Tibial artery (tissue), 4 donors: ENCODE measurements at regions not wholly inside any gene's neighbourhood (a gene's known extent, or its start where the extent isn't known, plus 50 kb on each side); places are given as distances from the start of the nearest gene placed in this dataset.

Source experiments
- DNase-seq, 2 donors: peaks; one replicate each; pipeline ENCODE4 v3.0.0-alpha.2; 2019
- H3K27ac ChIP-seq, 2 donors: fragments of 200-600 bp; sonication (generic) in 1 of 2; 1 replicate in 1 of 2; 2 replicates in 1 of 2; pipeline ENCODE4 v1.5.1; 2018 to 2019; ENCODE audit warnings: mild to moderate bottlenecking in 1 of 2
- H3K27me3 ChIP-seq, 2 donors: fragments of 200-600 bp; sonication (generic) in 1 of 2; one replicate each; pipeline versions ENCODE4 v1.5.1 to v1.6.0; 2016 to 2019
- H3K36me3 ChIP-seq, 3 donors: fragments of 200-600 bp; sonication (generic) in 2 of 3; one replicate each; pipeline ENCODE4 v1.5.1; 2016 to 2019; ENCODE audit warnings: mild to moderate bottlenecking in 2 of 3
- H3K4me1 ChIP-seq, 4 donors: fragments of 200-600 bp; sonication (generic) in 2 of 4; 1 replicate in 3 of 4; 2 replicates in 1 of 4; pipeline ENCODE4 v1.5.1; 2016 to 2019
- H3K4me3 ChIP-seq, 2 donors: fragments of 200-600 bp; sonication (generic) in 1 of 2; 1 replicate in 1 of 2; 2 replicates in 1 of 2; pipeline ENCODE4 v1.5.1; 2018 to 2019; ENCODE audit warnings: mild to moderate bottlenecking in 2 of 2
- H3K9me3 ChIP-seq, 3 donors: fragments of 200-600 bp; sonication (generic) in 1 of 3; one replicate each; pipeline ENCODE4 v1.5.1; 2016 to 2019
- intact Hi-C: fragments of 100-400 bp; cut with DNase I; formaldehyde crosslinking; loops from one replicate; pipeline ENCODE4 v1.15.0; 2023; ENCODE audit warnings: low total_unique reads
- TF ChIP-seq, protein P1 (sequence below), 2 experiments: fragments of 200-600 bp in 1 of 2; fragments of 450-650 bp in 1 of 2; IDR thresholded peaks; one replicate each; pipeline ENCODE4 v1.5.1; 2017 to 2019; ENCODE audit warnings: antibody characterized with exemption in 2 of 2, mild to moderate bottlenecking in 1 of 2, moderate library complexity in 1 of 2

DNA sequence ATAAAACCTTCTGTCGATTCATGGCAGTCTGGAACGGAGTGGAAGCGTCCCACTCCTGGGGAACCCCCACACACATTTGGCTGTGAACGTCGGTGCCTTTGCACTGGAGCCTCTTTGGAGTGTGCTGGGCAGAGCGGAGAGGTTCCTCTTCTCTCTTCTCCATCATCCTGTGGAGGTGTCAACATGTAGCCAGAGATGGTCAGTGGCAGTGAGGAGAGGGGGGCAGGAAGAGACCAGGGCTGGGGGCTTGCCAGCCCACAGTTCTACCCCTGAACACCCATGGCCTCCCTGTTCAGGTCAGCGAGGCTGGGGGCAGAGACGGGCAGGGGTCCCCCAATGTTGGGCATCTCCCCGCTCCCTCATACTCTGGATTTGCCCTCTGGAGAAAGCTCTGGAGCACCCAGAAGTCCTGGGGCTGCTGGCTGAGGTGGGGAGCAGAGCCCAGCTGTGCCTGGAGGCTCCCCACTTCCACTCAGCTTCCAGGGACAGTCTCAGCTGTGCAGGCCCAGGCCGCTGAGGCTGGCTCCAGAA is 223.7 kb downstream of the SEC14L1 start:
- Histone ChIP-seq H3K36me3 (no peaks in the 10 kb centered on the region), H3K9me3 (no peaks in the 10 kb centered on the region), H3K4me3 (no peak overlapping the region), H3K4me1 (peaks cover 0 to 48% (median 33%) of the 10 kb centered on the region in 4 donors), H3K27ac (peak overlapping the region; percentile 88 to 91), H3K27me3 (no peaks in the 10 kb centered on the region)
- DNase-seq, result peak in 1 of 2 donors; percentile 64
- TF ChIP-seq, protein P1, sequence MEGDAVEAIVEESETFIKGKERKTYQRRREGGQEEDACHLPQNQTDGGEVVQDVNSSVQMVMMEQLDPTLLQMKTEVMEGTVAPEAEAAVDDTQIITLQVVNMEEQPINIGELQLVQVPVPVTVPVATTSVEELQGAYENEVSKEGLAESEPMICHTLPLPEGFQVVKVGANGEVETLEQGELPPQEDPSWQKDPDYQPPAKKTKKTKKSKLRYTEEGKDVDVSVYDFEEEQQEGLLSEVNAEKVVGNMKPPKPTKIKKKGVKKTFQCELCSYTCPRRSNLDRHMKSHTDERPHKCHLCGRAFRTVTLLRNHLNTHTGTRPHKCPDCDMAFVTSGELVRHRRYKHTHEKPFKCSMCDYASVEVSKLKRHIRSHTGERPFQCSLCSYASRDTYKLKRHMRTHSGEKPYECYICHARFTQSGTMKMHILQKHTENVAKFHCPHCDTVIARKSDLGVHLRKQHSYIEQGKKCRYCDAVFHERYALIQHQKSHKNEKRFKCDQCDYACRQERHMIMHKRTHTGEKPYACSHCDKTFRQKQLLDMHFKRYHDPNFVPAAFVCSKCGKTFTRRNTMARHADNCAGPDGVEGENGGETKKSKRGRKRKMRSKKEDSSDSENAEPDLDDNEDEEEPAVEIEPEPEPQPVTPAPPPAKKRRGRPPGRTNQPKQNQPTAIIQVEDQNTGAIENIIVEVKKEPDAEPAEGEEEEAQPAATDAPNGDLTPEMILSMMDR (IDR thresholded peaks at IDR 0.05), result no peak
- intact Hi-C loops, result no loop called here

DNA sequence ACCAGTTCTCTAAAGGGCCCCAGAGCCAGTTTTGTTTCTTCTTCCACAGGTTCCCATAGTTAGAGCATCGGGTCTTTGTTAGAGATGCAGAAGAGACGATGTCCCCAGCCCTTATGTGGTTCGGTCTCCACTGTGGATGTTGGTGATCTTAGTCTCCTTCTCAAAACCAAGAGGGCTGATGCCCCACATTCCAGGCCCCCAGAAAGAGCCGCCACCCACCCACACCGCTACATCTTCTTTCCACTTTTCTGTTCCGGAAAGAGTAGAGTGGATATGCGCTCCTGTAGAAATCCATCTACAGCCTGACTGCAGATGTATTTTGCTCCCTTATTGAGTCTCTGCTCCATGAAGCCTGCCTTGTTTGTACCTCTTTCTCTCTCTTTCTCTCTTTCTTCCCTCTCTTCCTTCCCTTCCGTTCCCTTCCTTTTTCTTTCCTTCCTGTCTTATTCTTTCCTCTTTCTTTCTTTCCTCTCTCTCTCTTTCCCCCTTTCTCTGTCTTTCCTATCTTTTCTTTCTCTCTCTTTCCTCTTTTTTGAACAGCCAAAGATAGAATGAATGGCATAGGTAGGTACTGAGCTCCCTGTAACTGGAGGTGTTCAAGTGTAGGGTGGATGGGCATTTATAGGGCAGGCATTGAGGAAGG is 224.3 kb downstream of the SEC14L1 start:
- Histone ChIP-seq H3K27ac (peak overlapping the region; percentile 88 to 91), H3K27me3 (no peaks in the 10 kb centered on the region), H3K9me3 (no peaks in the 10 kb centered on the region), H3K4me3 (peak overlapping the region; percentile 6 to 14), H3K4me1 (peaks cover 0 to 53% (median 33%) of the 10 kb centered on the region in 4 donors), H3K36me3 (no peaks in the 10 kb centered on the region)
- TF ChIP-seq, protein P1 (IDR thresholded peaks at IDR 0.05), result no peak
- intact Hi-C loops, result loop anchor here (5.0 kb wide), 1 partner anchor 38 kb away; no protein-coding TSS in a partner anchor
- no peak for DNase-seq

DNA sequence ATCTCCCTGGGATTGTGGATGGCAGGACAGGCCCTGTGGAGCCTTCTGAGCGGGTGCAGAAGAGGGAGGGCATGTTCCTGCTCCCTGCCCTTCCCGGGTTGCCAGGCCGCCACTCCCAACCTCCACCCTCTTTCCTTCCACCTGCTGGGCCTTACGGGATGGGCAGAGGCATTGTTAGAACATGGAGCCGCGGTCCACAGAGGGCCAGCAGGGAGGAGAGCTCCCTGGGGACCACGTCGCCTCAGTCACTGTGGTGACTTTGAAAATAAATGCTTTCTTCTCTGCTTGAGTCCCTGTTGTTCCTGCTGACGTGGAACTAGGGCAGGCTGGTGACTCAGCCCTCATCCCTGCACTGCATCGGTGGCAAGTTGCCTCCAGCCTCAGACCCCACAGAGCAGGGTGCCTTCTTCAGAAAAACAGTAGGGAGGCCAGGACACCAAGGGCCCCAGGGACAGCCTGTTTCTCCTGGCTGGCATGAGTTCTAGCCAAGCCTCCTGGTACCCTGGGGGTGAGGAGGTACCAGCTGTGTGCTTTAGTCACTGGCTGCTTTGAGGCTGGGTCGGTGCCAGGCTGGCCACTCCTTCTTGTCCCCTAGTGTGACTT is 224.9 kb downstream of the SEC14L1 start:
- H3K9me3 ChIP-seq, result no peaks in the 10 kb centered on the region
- no peaks in the 10 kb centered on the region for H3K36me3 ChIP-seq
- intact Hi-C loops, result loop anchor here (5.0 kb wide), 1 partner anchor 38 kb away; no protein-coding TSS in a partner anchor

DNA sequence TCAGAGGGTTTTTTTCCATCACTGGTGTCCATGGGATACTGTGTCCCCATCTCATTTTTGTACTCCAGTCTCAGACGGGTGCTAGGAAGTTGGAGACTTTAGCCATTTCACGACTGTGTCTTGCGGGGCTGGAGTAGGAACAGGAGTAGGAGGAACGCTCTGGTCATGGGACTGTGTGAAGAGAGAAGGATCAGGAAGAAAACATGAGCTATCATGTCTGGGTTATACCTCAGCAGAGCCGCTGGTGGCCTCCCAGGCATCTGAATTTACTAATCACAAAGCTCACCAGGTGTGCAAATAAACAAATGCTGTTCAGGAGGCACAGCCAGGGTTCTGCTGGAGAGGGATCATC is 225.4 kb downstream of the SEC14L1 start:
- no peak for DNase-seq
- H3K27me3 ChIP-seq, result no peaks in the 10 kb centered on the region
- no peak overlapping the region for H3K4me3 ChIP-seq
- H3K4me1 ChIP-seq, result peaks cover 0 to 64% (median 40%) of the 10 kb centered on the region in 4 donors
- intact Hi-C loops, result loop anchor here (5.0 kb wide), 1 partner anchor 39 kb away; no protein-coding TSS in a partner anchor
- H3K27ac ChIP-seq, result peak overlapping the region; percentile 88 to 91
- H3K36me3 ChIP-seq, result no peaks in the 10 kb centered on the region
- TF ChIP-seq, protein P1 (IDR thresholded peaks at IDR 0.05), result no peak
- no peaks in the 10 kb centered on the region for H3K9me3 ChIP-seq

More for the DNA sequence above, 224.9 kb downstream of the SEC14L1 start:
- Histone ChIP-seq H3K27me3 (no peaks in the 10 kb centered on the region), H3K4me3 (peak overlapping the region; percentile 6 to 14), H3K27ac (peak overlapping the region; percentile 88 to 91), H3K4me1 (peaks cover 0 to 59% (median 36%) of the 10 kb centered on the region in 4 donors)
- peak; percentile 85 to 97 for DNase-seq
- TF ChIP-seq, protein P1 (IDR thresholded peaks at IDR 0.05), result peak; percentile 8 to 9

DNA sequence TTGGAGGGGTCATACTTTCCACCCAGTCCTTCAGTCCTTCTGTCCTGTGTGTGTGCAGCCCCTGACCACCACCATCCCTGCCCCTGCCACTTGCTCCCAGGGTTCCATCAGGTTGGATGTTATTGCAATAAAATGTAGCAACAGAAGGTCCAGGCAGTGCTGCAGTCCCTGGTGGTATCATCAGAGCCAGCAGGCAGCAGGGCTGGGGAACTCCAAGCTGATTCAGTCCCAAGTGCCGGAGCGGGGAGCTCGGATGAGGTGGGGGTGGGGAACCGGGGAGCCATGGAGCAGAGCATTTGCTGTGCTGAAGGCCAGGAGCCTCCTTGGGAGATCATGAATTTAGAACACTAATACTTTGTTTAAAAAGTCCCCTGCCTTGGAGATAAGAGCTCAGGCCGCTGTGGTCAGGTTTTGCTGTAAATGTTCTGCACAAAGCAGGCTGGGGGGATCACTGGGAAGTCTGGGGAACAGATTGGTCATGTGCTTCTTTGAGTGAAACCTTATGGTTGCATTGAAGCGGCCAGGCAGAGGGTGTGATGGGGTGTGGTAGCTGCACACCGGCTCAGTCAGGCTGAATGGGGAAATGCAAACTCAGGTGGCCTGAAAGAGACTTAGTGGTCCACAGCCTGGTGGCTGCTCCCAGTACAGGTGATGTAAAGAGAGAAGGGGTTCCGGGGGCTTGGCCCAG is 225.9 kb downstream of the SEC14L1 start:
- Histone ChIP-seq H3K4me1 (peaks cover 0 to 70% (median 45%) of the 10 kb centered on the region in 4 donors), H3K4me3 (no peak overlapping the region), H3K27ac (peak overlapping the region; percentile 88 to 91), H3K36me3 (no peaks in the 10 kb centered on the region), H3K9me3 (no peaks in the 10 kb centered on the region), H3K27me3 (no peaks in the 10 kb centered on the region)
- TF ChIP-seq, protein P1 (IDR thresholded peaks at IDR 0.05), result peak in 1 of 2 experiments; percentile 5
- intact Hi-C loops, result loop anchor here (5.0 kb wide), 1 partner anchor 39 kb away; no protein-coding TSS in a partner anchor
- DNase-seq, result peak; percentile 23 to 77
